ENCODE measurements at regions not wholly inside any gene's neighbourhood (a gene's known extent, or its start where the extent isn't known, plus 50 kb on each side); places are given as distances from the start of the nearest gene placed in this dataset.

GRCh38 chr5:74543162-74543995 is 97.1 kb downstream of the ENC1 start:
- peak; percentile 83 for FAIRE-seq
- peak; percentile 77 for DNase-seq (ENCODE audit: low read depth, low spot score)
- peaks cover 17% of the 10 kb centered on the region for H3K4me1 ChIP-seq (ENCODE audit: control insufficient read depth, extremely low read depth, insufficient read depth, low read length)
- intact Hi-C loops (cut with micrococcal nuclease) (loop anchor here (1.0 to 5.0 kb wide), 4 partner anchors 32 to 131 kb away; partner anchors contain the start of gene ENC1), dilution Hi-C loops (cut with MboI; ENCODE audit: extremely low pct_ligation_motif_present, low sequenced_read_pairs) (no loop called here)
- CTCF ChIA-PET = interaction anchor here (1.0 to 2.5 kb wide), 7 partner anchors 13 to 641 kb away, joined by 3 to 10 read pairs (median 4); partner anchors contain the start of gene ENC1
- no peaks in the 10 kb centered on the region for H3K36me3 ChIP-seq (ENCODE audit: control insufficient read depth in 2 of 2, extremely low read depth in 1 of 2, insufficient read depth in 2 of 2, low read length in 2 of 2)
- peak overlapping the region; percentile 82 for H2AFZ ChIP-seq (ENCODE audit: low read depth, low read length)
- peak overlapping the region; percentile 63 for H3K4me2 ChIP-seq (ENCODE audit: insufficient read depth, low read length)
- BruUV-seq (replicated peaks) = no TSS peak
- TF ChIP-seq POLR2AphosphoS5 (IDR thresholded peaks at IDR 0.05; ENCODE audit: insufficient read depth, low read depth, low read length) (peak; percentile 59), MAX (IDR thresholded peaks at IDR 0.05; ENCODE audit: insufficient read depth, insufficient read length) (no peak), POLR2A (IDR thresholded peaks at IDR 0.05; ENCODE audit: low read depth, low read length) (peak; percentile 44), FOS (IDR thresholded peaks at IDR 0.05; ENCODE audit: borderline replicate concordance, insufficient read depth, low read length) (peak; percentile 91), JUN (IDR thresholded peaks at IDR 0.05; ENCODE audit: borderline replicate concordance, insufficient read depth, insufficient read length, low read depth) (peak; percentile 52), EZH2 (IDR thresholded peaks at IDR 0.05; ENCODE audit: borderline replicate concordance, low read depth, low read length, severe bottlenecking) (no peak), MYC (IDR thresholded peaks at IDR 0.05; ENCODE audit: low read depth, low read length) (no peak), CTCF (IDR thresholded peaks at IDR 0.05; ENCODE audit: extremely low read depth in 1 of 2, insufficient read depth in 1 of 2, low read depth in 1 of 2, low read length in 2 of 2) (no peak), GATA2 (IDR thresholded peaks at IDR 0.05; ENCODE audit: insufficient read depth, insufficient read length, low read depth, low read length) (no peak)
- no peaks in the 10 kb centered on the region for H3K79me2 ChIP-seq (ENCODE audit: control insufficient read depth, insufficient read depth, low read length)
- no peaks in the 10 kb centered on the region for H4K20me1 ChIP-seq (replicated peaks; ENCODE audit: control insufficient read depth, extremely low read depth, insufficient read depth, low read length)
- peak overlapping the region; percentile 80 for H3K27ac ChIP-seq (ENCODE audit: insufficient read depth, low read depth, low read length)
- H3K27me3 ChIP-seq (ENCODE audit: control insufficient read depth in 2 of 2, insufficient read depth in 2 of 2, low read length in 2 of 2) = no peaks in the 10 kb centered on the region
- H3K9me1 ChIP-seq (replicated peaks; ENCODE audit: control insufficient read depth, extremely low read depth, insufficient read depth, low read length) = no peaks in the 10 kb centered on the region
- peak overlapping the region in 1 of 3 experiments; percentile 25 for H3K4me3 ChIP-seq (replicated peaks in 1 of 3; ENCODE audit: insufficient read depth in 1 of 3, low read depth in 1 of 3, low read length in 3 of 3)
- POLR2A ChIA-PET = interaction anchor here (1.3 kb wide), 2 partner anchors 97 to 128 kb away, joined by 3 to 9 read pairs; partner anchors contain the start of gene ENC1
- no peaks in the 10 kb centered on the region for H3K9me3 ChIP-seq (replicated peaks; ENCODE audit: control insufficient read depth, insufficient read depth, low read length)
- H3K9ac ChIP-seq (replicated peaks; ENCODE audit: extremely low read depth, insufficient read depth, low read length) = peak overlapping the region; percentile 57

All from endothelial cell of umbilical vein (primary cell).